ENCODE measurements at regions not wholly inside any gene's neighbourhood (a gene's known extent, or its start where the extent isn't known, plus 50 kb on each side); places are given as distances from the start of the nearest gene placed in this dataset.

DNA sequence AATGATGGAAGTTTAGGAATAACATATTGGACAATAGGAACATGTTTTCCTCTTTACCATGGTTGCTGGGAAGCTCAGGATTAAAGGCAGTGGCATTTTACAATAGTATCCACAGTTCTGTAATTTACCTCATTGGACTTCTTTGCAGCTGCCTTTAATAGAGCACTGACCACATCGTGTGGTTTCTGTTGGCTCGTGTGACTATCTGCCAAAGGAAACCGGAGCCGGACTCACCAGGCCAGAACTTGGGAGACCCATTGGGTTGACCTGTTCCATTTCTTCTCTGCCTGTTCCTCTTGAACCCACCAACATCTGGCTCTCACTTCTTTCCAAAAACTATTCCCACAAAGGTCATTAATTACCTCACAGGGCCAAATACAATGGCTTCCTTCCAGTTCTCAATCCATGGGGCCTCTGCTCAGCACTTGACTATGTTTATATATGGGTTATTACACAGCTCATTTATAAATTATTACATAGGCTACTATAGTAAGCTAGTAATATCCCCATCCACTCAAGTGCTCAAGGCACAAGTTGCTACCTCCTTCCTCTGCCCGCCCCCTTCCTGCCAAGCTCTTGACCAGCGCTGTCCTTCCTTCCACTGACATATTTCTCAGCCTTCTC lies 121.5 kb upstream of the VASH1 start:
- no peak for TF ChIP-seq CTCF (conservative IDR thresholded peaks at IDR 0.05 in 1 of 2, IDR thresholded peaks at IDR 0.05 in 1 of 2; ENCODE audit: low read depth in 1 of 2, low read length in 2 of 2)
- TF ChIP-seq EZH2 (IDR thresholded peaks at IDR 0.05; ENCODE audit: low read length, missing control alignments) = no peak

Measured in fibroblast of lung (primary cell).